ENCODE measurements at regions not wholly inside any gene's neighbourhood (a gene's known extent, or its start where the extent isn't known, plus 50 kb on each side); places are given as distances from the start of the nearest gene placed in this dataset.

- TF ChIP-seq NFE2L2 (IDR thresholded peaks at IDR 0.05; ENCODE audit: low read depth, low read length), result no peak
- TF ChIP-seq MAFK (IDR thresholded peaks at IDR 0.05; ENCODE audit: low read depth, low read length), result no peak
- no peak for TF ChIP-seq POLR2A (IDR thresholded peaks at IDR 0.05; ENCODE audit: low read depth, low read length)
- TF ChIP-seq CTCF (conservative IDR thresholded peaks at IDR 0.05; ENCODE audit: low read depth, low read length), result no peak
- TF ChIP-seq CEBPB (IDR thresholded peaks at IDR 0.05; ENCODE audit: low read depth, low read length), result no peak
- no peak for TF ChIP-seq MXI1 (IDR thresholded peaks at IDR 0.05; ENCODE audit: borderline replicate concordance, low read depth, low read length)
- no peak for TF ChIP-seq USF2 (IDR thresholded peaks at IDR 0.05; ENCODE audit: low read depth, low read length)
- TF ChIP-seq RAD21 (IDR thresholded peaks at IDR 0.05; ENCODE audit: low read length), result no peak
- no peak for TF ChIP-seq FOS (IDR thresholded peaks at IDR 0.05; ENCODE audit: low read depth, low read length)
- TF ChIP-seq RCOR1 (IDR thresholded peaks at IDR 0.05; ENCODE audit: insufficient replicate concordance, low read length), result no peak
- no peak for TF ChIP-seq SMC3 (IDR thresholded peaks at IDR 0.05; ENCODE audit: low read depth, low read length)
Measured at GRCh38 chr15:23503576-23503975, 56.5 kb upstream of the GOLGA6L2 start.
